ENCODE measurements at regions not wholly inside any gene's neighbourhood (a gene's known extent, or its start where the extent isn't known, plus 50 kb on each side); places are given as distances from the start of the nearest gene placed in this dataset.

- CTCF ChIA-PET, result no interaction called here
These were observed 218.0 kb upstream of the GALNT17 start for GRCh38 chr7:70913924-70914323.

GRCh38 chr7:70915067-70915466 lies 216.9 kb upstream of the GALNT17 start:
- H3K36me3 ChIP-seq (ENCODE audit: control insufficient read depth, insufficient read depth, low read length), result no peaks in the 10 kb centered on the region
- TF ChIP-seq, protein P1, sequence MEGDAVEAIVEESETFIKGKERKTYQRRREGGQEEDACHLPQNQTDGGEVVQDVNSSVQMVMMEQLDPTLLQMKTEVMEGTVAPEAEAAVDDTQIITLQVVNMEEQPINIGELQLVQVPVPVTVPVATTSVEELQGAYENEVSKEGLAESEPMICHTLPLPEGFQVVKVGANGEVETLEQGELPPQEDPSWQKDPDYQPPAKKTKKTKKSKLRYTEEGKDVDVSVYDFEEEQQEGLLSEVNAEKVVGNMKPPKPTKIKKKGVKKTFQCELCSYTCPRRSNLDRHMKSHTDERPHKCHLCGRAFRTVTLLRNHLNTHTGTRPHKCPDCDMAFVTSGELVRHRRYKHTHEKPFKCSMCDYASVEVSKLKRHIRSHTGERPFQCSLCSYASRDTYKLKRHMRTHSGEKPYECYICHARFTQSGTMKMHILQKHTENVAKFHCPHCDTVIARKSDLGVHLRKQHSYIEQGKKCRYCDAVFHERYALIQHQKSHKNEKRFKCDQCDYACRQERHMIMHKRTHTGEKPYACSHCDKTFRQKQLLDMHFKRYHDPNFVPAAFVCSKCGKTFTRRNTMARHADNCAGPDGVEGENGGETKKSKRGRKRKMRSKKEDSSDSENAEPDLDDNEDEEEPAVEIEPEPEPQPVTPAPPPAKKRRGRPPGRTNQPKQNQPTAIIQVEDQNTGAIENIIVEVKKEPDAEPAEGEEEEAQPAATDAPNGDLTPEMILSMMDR (IDR thresholded peaks at IDR 0.05; ENCODE audit: insufficient read depth, low read depth, low read length), result no peak
- H3K4me3 ChIP-seq (ENCODE audit: low read depth, low read length), result no peak overlapping the region
- CTCF ChIA-PET, result no interaction called here
- no peaks in the 10 kb centered on the region for H3K27me3 ChIP-seq (ENCODE audit: control insufficient read depth, insufficient read depth, low read length)
- no peak for DNase-seq (ENCODE audit: low read depth)
- POLR2A ChIA-PET, result no interaction called here

More at GRCh38 chr7:70913924-70914323, 218.0 kb upstream of the GALNT17 start:
- H3K4me3 ChIP-seq (ENCODE audit: low read depth, low read length), result no peak overlapping the region
- no peak for DNase-seq (ENCODE audit: low read depth)
- TF ChIP-seq, protein P1 (IDR thresholded peaks at IDR 0.05; ENCODE audit: insufficient read depth, low read depth, low read length), result no peak
- no peaks in the 10 kb centered on the region for H3K27me3 ChIP-seq (ENCODE audit: control insufficient read depth, insufficient read depth, low read length)
- POLR2A ChIA-PET, result no interaction called here
- no peaks in the 10 kb centered on the region for H3K36me3 ChIP-seq (ENCODE audit: control insufficient read depth, insufficient read depth, low read length)

DNA sequence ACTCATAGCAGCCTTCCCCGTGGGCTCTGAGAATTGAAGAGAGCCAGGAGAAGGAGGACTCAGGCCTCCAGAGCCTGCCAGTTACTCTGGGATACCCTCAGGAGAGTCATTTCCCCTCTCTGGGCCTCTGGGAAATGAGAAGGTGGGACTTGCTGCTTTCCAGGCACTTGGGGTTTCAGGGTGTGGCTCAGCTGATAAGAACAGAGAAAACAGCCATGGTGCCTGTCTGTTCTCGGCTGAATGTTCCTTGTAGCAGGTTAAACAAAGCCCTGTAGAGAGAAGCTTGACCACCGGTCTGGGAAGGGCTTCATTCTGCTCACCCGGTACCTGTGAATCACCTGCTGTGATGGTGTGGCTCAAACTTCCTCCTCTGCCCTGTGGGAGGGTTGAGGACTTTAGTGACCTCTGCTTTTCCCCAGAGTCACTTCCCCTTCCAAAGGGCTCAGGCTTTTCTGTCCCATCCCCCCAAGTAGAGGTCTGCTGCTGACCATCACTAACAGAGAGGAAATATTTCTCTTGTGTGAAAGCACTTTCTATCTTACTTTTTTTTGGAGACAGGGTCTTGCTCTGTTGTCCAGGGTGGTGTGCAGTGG lies 212.4 kb upstream of the GALNT17 start:
- DNase-seq (ENCODE audit: low read depth), result no peak
- H3K4me3 ChIP-seq (ENCODE audit: low read depth, low read length), result no peak overlapping the region
- no peaks in the 10 kb centered on the region for H3K36me3 ChIP-seq (ENCODE audit: control insufficient read depth, insufficient read depth, low read length)
- H3K27me3 ChIP-seq (ENCODE audit: control insufficient read depth, insufficient read depth, low read length), result no peaks in the 10 kb centered on the region
- CTCF ChIA-PET, result no interaction called here
- POLR2A ChIA-PET, result no interaction called here
- TF ChIP-seq, protein P1 (IDR thresholded peaks at IDR 0.05; ENCODE audit: insufficient read depth, low read depth, low read length), result no peak

DNA sequence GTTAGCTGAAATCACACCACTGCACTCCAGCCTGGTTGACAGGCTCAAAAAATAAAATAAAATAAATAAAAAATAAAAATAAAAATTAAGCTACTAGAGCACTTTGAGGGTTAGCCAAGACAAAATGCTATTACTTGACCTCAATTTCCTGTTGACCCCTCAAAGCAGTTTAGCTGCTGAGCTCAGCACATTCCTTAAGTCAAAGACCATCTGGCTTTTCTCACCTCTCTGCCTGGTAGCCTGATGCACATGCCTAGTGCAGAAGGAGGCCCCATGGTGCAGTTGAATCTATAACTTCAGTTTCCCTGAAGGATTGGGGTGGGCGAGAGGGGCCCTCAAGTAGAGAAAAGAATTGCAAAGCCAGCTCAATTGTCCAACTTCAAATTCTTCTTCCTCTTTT lies 211.1 kb upstream of the GALNT17 start:
- Histone ChIP-seq H3K4me3 (ENCODE audit: low read depth, low read length) (no peak overlapping the region), H3K36me3 (ENCODE audit: control insufficient read depth, insufficient read depth, low read length) (no peaks in the 10 kb centered on the region), H3K27me3 (ENCODE audit: control insufficient read depth, insufficient read depth, low read length) (no peaks in the 10 kb centered on the region)
- DNase-seq (ENCODE audit: low read depth), result no peak
- CTCF ChIA-PET, result no interaction called here
- TF ChIP-seq, protein P1 (IDR thresholded peaks at IDR 0.05; ENCODE audit: insufficient read depth, low read depth, low read length), result no peak
- POLR2A ChIA-PET, result no interaction called here

GRCh38 chr7:70923181-70923845 lies 208.6 kb upstream of the GALNT17 start:
- POLR2A ChIA-PET, result no interaction called here
- DNase-seq (ENCODE audit: low read depth), result no peak
- no peaks in the 10 kb centered on the region for H3K36me3 ChIP-seq (ENCODE audit: control insufficient read depth, insufficient read depth, low read length)
- TF ChIP-seq, protein P1 (IDR thresholded peaks at IDR 0.05; ENCODE audit: insufficient read depth, low read depth, low read length), result no peak
- H3K4me3 ChIP-seq (ENCODE audit: low read depth, low read length), result no peak overlapping the region
- no peaks in the 10 kb centered on the region for H3K27me3 ChIP-seq (ENCODE audit: control insufficient read depth, insufficient read depth, low read length)
- CTCF ChIA-PET, result no interaction called here
